H9 (cell line): ENCODE measurements at regions not wholly inside any gene's neighbourhood (a gene's known extent, or its start where the extent isn't known, plus 50 kb on each side); places are given as distances from the start of the nearest gene placed in this dataset.

Experiments
- DNase-seq: peaks from one replicate; pipeline ENCODE4 v3.0.0-alpha.2; 2017
- H2AFZ ChIP-seq: one replicate; pipeline ENCODE4 v1.6.1; 2013; ENCODE audit warnings: mild to moderate bottlenecking, low read length, control low read depth, moderate library complexity
- H2AK5ac ChIP-seq: 2 replicates; pipeline ENCODE4 v1.6.1; 2013; ENCODE audit warnings: low read length, control low read depth, mixed read lengths; ENCODE audit not compliant: insufficient read length
- H2BK120ac ChIP-seq: one replicate; pipeline ENCODE4 v1.6.1; 2013; ENCODE audit warnings: low read depth, mild to moderate bottlenecking, low read length, control low read depth, inconsistent platforms; ENCODE audit not compliant: poor library complexity, severe bottlenecking
- H2BK12ac ChIP-seq: 2 replicates; pipeline ENCODE4 v1.6.1; 2013; ENCODE audit warnings: low read length, control low read depth, mixed read lengths, low read depth; ENCODE audit not compliant: insufficient read length
- H2BK15ac ChIP-seq: 2 replicates; pipeline ENCODE4 v1.6.1; 2013; ENCODE audit warnings: low read depth, low read length, control low read depth
- H2BK20ac ChIP-seq: one replicate; pipeline ENCODE4 v1.6.1; 2013; ENCODE audit warnings: low read depth, mild to moderate bottlenecking, low read length, control low read depth, inconsistent platforms; ENCODE audit not compliant: poor library complexity, severe bottlenecking
- H2BK5ac ChIP-seq: 2 replicates; pipeline ENCODE4 v1.6.1; 2013; ENCODE audit warnings: low read length, control low read depth, mixed read lengths; ENCODE audit not compliant: insufficient read length
- H3K14ac ChIP-seq: 2 replicates; pipeline ENCODE4 v1.6.1; 2013; ENCODE audit warnings: low read length, control low read depth; ENCODE audit not compliant: insufficient read depth
- H3K18ac ChIP-seq: 2 replicates; pipeline ENCODE4 v1.6.1; 2013; ENCODE audit warnings: low read depth, mild to moderate bottlenecking, mixed read lengths, low read length, control low read depth; ENCODE audit not compliant: insufficient read length
- H3K23ac ChIP-seq: 2 replicates; pipeline ENCODE4 v1.6.1; 2013; ENCODE audit warnings: low read length, control low read depth, mixed read lengths, low read depth; ENCODE audit not compliant: insufficient read length
- H3K23me2 ChIP-seq: 2 replicates; pipeline ENCODE4 v1.6.1; 2013; ENCODE audit warnings: low read depth, mild to moderate bottlenecking, mixed read lengths, low read length, control low read depth; ENCODE audit not compliant: insufficient read length, poor library complexity, severe bottlenecking
- H3K27ac ChIP-seq: 2 replicates; pipeline ENCODE4 v1.5.1; 2013; ENCODE audit warnings: low read length, control low read depth, mixed read lengths, low read depth; ENCODE audit not compliant: insufficient read length
- H3K27me3 ChIP-seq: 2 replicates; pipeline ENCODE4 v1.6.1; 2013; ENCODE audit warnings: low read length, control low read depth, inconsistent platforms; ENCODE audit not compliant: insufficient read depth
- H3K4ac ChIP-seq: 2 replicates; pipeline ENCODE4 v1.6.1; 2013; ENCODE audit warnings: low read depth, mild to moderate bottlenecking, control low read depth, inconsistent platforms, low read length, moderate library complexity
- H3K4me1 ChIP-seq: 2 replicates; pipeline ENCODE4 v1.6.1; 2013; ENCODE audit warnings: low read length, control low read depth, inconsistent platforms; ENCODE audit not compliant: insufficient read depth
- H3K4me2 ChIP-seq: 2 replicates; pipeline ENCODE4 v1.6.1; 2013; ENCODE audit warnings: low read length, control low read depth, mixed read lengths; ENCODE audit not compliant: insufficient read length, insufficient read depth
- H3K56ac ChIP-seq: 2 replicates; pipeline ENCODE4 v1.6.1; 2013; ENCODE audit warnings: low read depth, mild to moderate bottlenecking, mixed read lengths, low read length, control low read depth; ENCODE audit not compliant: insufficient read length
- H3K79me1 ChIP-seq: 2 replicates; pipeline ENCODE4 v1.6.1; 2013; ENCODE audit warnings: low read depth, mild to moderate bottlenecking, moderate library complexity, low read length, control low read depth, inconsistent platforms; ENCODE audit not compliant: insufficient read depth, poor library complexity, severe bottlenecking
- H3K79me2 ChIP-seq: 2 replicates; pipeline ENCODE4 v1.6.1; 2013; ENCODE audit warnings: low read length, control low read depth, inconsistent platforms; ENCODE audit not compliant: insufficient read depth
- H3K9ac ChIP-seq: 2 replicates; pipeline ENCODE4 v1.6.1; 2013; ENCODE audit warnings: low read length, control low read depth, mixed read lengths; ENCODE audit not compliant: insufficient read length; ENCODE audit errors: extremely low read depth
- H3K9me3 ChIP-seq: one replicate; pipeline ENCODE4 v1.6.1; 2013; ENCODE audit warnings: low read depth, low read length, inconsistent platforms; ENCODE audit not compliant: control insufficient read depth
- H3T11ph ChIP-seq: one replicate; pipeline ENCODE4 v1.6.1; 2013; ENCODE audit warnings: mild to moderate bottlenecking, low read length, control low read depth, inconsistent platforms
- H4K20me1 ChIP-seq: one replicate; pipeline ENCODE4 v1.6.1; 2013; ENCODE audit not compliant: control insufficient read depth, insufficient read length, insufficient read depth
- H4K5ac ChIP-seq: 2 replicates; pipeline ENCODE4 v1.6.1; 2013; ENCODE audit warnings: low read depth, mild to moderate bottlenecking, mixed read lengths, low read length, control low read depth; ENCODE audit not compliant: insufficient read length
- H4K8ac ChIP-seq: replicated peaks from 2 replicates; pipeline ENCODE4 v1.6.1; 2013; ENCODE audit warnings: low read length, control low read depth, mixed read lengths, low read depth; ENCODE audit not compliant: insufficient read length
- H4K91ac ChIP-seq: 2 replicates; pipeline ENCODE4 v1.6.1; 2013; ENCODE audit warnings: low read depth, mild to moderate bottlenecking, moderate library complexity, mixed read lengths, low read length, control low read depth; ENCODE audit not compliant: insufficient read length
- H3K27ac Mint-ChIP-seq, 3 experiments: 2 replicates in 2 of 3; 3 replicates in 1 of 3; pipeline ENCODE4 v1.8.0; 2020 to 2021; ENCODE audit warnings: mixed read lengths in 3 of 3, mild to moderate bottlenecking in 1 of 3, moderate library complexity in 1 of 3
- H3K27me3 Mint-ChIP-seq: 2 replicates; pipeline ENCODE4 v1.8.0; 2021; ENCODE audit warnings: low read depth, mild to moderate bottlenecking, moderate library complexity, mixed read lengths
- H3K36me3 Mint-ChIP-seq, 3 experiments: 2 replicates in 2 of 3; 3 replicates in 1 of 3; pipeline ENCODE4 v1.8.0; 2020 to 2021; ENCODE audit warnings: low read depth in 3 of 3, mixed read lengths in 3 of 3; ENCODE audit not compliant: insufficient read depth in 1 of 3
- H3K4me1 Mint-ChIP-seq, 2 experiments: 2 replicates each; pipeline ENCODE4 v1.8.0; 2020; ENCODE audit warnings: mixed read lengths in 2 of 2
- H3K4me3 Mint-ChIP-seq, 2 experiments: 2 replicates in 1 of 2; 3 replicates in 1 of 2; pipeline ENCODE4 v1.8.0; 2020 to 2021; ENCODE audit warnings: mild to moderate bottlenecking in 2 of 2, mixed read lengths in 2 of 2, moderate library complexity in 1 of 2
- H3K9me3 Mint-ChIP-seq, 2 experiments: 2 replicates in 1 of 2; 3 replicates in 1 of 2; pipeline ENCODE4 v1.8.0; 2020; ENCODE audit warnings: mild to moderate bottlenecking in 2 of 2, mixed read lengths in 2 of 2, moderate library complexity in 1 of 2
- CTCF ChIP-seq: fragments of 200-600 bp; sonication (generic); conservative IDR thresholded peaks from 3 replicates; pipeline ENCODE4 v1.8.0; 2021; ENCODE audit warnings: antibody characterized with exemption, mild to moderate bottlenecking
- WGBS: extraction: QIAGEN DNeasy Blood & Tissue Kit; methylation state at CpG from one replicate; pipeline ENCODE4 v1.1.7; 2013; ENCODE audit warnings: missing lambda C conversion rate, low lambda C conversion rate, mixed read lengths; ENCODE audit not compliant: insufficient read length; ENCODE audit errors: extremely low coverage; 5-methylcytosine and 5-hydroxymethylcytosine counted together

DNA sequence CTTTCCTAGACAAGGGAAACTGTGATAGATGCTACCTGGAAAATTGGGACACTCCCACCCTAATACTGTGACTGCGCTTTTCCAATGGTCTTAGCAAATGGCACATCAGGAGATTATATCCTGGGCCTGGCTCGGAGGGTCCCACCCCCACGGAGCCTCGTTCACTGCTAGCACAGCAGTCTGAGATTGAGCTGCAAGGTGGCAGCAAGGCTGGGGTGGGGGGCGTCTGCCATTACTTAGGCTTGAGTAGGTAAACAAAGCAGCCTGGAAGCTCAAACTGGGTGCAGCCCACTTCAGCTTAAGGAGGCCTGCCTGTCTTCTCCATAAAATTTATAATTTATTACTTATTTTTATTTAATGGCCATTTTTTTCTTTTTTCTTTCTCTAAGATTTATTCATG, 802.1 kb upstream of the SLC39A10 start:
- no peak overlapping the region for H3K18ac ChIP-seq
- no peaks in the 10 kb centered on the region for H3K4me1 Mint-ChIP-seq
- H4K8ac ChIP-seq: no peak overlapping the region
- H3K36me3 Mint-ChIP-seq: peaks cover 0 to 3% (median 0%) of the 10 kb centered on the region in 3 experiments; a peak in 1 of 7 replicates
- H3K9me3 ChIP-seq: no peaks in the 10 kb centered on the region
- no peak overlapping the region for H3T11ph ChIP-seq
- no peak overlapping the region for H2BK20ac ChIP-seq
- H3K27ac ChIP-seq: no peak overlapping the region
- H3K23me2 ChIP-seq: no peaks in the 10 kb centered on the region
- H3K56ac ChIP-seq: no peak overlapping the region
- no peak overlapping the region for H2BK15ac ChIP-seq
- H4K5ac ChIP-seq: no peak overlapping the region
- no peaks in the 10 kb centered on the region for H3K27me3 ChIP-seq
- H3K9me3 Mint-ChIP-seq: peaks cover 6 to 10% of the 10 kb centered on the region in 2 experiments; a peak in 4 of 5 replicates
- H4K20me1 ChIP-seq: no peaks in the 10 kb centered on the region
- no peak overlapping the region for H3K9ac ChIP-seq
- no peak overlapping the region for H3K4me2 ChIP-seq
- H3K27ac Mint-ChIP-seq: no peak overlapping the region
- TF ChIP-seq CTCF: no peak
- no peak overlapping the region for H4K91ac ChIP-seq
- no peak overlapping the region for H2BK5ac ChIP-seq
- no peak overlapping the region for H3K4me3 Mint-ChIP-seq
- no CpG with 5 or more reads among the region's 5 CpGs for WGBS
- no peak overlapping the region for H2BK12ac ChIP-seq
- H3K23ac ChIP-seq: no peak overlapping the region
- H3K27me3 Mint-ChIP-seq: no peaks in the 10 kb centered on the region; the same call in 1 of the 2 replicates
- H2AK5ac ChIP-seq: no peak overlapping the region
- no peak for DNase-seq
- H3K4me1 ChIP-seq: no peaks in the 10 kb centered on the region
- no peak overlapping the region for H2BK120ac ChIP-seq
- no peaks in the 10 kb centered on the region for H3K79me1 ChIP-seq
- H3K4ac ChIP-seq: no peak overlapping the region
- no peaks in the 10 kb centered on the region for H3K79me2 ChIP-seq
- no peak overlapping the region for H3K14ac ChIP-seq
- no peak overlapping the region for H2AFZ ChIP-seq
